ENCODE measurements at regions not wholly inside any gene's neighbourhood (a gene's known extent, or its start where the extent isn't known, plus 50 kb on each side); places are given as distances from the start of the nearest gene placed in this dataset.
A peak's percentile ranks its signal among the peaks of the same experiment; 100 is the strongest.

DNA sequence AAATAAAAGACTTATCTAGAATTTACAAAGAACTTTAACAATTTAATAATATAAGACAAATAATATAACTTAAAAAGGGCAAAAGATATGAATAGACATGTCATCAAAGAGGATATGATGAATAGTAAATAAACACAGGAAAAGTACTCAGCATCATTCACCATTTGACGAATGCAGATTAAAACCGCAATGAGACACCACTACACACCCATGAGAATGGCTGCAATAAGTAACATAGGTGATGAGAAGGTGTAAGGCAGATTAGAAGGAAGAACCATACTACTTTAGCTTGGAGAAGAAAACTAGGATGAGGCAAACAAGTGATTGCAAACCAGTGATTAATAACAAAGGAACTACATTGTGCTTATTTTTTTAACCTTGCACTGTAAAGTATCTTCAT, 152.0 kb downstream of the CYRIA start:
- TF ChIP-seq CTCF (conservative IDR thresholded peaks at IDR 0.05; ENCODE audit: low read depth, low read length): no peak
- no peak overlapping the region for H3K4me3 ChIP-seq (ENCODE audit: low read depth, low read length)
- no peak for DNase-seq (ENCODE audit: low read depth)

DNA sequence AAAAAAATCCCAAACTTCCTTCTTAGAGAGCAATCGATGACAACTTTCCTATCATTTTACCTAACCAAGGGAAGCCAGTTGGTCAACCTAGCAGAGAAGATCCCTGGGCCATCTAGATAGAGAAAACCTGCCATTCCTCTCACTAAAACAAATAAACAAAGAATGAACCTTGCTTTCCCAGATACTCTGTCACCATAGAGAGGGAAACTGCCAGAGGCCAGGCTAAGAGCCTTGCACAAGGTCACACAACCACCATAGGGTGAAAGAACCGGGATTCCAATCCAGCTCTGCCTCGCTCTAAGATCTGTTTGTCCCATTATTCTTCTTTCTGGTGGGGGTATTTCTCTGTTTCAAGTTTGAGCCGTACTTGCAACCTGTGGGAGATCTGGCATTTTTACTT, 154.6 kb downstream of the CYRIA start:
- H3K4me3 ChIP-seq (ENCODE audit: low read depth, low read length): no peak overlapping the region
- TF ChIP-seq CTCF (conservative IDR thresholded peaks at IDR 0.05; ENCODE audit: low read depth, low read length): no peak
- no peak for DNase-seq (ENCODE audit: low read depth)

DNA sequence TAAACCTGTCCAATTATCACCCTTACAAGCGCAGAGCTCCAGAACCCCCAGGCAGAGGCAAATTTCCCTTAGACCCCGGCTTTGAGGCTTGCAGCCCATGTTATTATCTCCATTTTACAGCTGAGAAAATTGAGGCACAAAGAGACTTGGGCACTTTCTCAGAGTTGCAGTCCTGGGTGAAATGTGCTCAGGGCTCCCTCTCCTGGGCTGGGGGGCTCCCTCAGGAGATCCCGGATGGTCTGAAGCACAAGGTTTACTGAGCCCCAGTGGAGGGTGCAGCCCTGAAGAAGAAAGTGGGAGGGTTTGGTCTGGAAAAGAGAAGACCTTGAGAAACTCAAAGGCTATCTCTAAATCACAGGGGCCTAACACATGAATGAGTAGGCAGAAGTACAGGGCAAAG, 156.6 kb downstream of the CYRIA start:
- TF ChIP-seq CTCF (conservative IDR thresholded peaks at IDR 0.05; ENCODE audit: low read depth, low read length): no peak
- DNase-seq (ENCODE audit: low read depth): no peak
- H3K4me3 ChIP-seq (ENCODE audit: low read depth, low read length): no peak overlapping the region

DNA sequence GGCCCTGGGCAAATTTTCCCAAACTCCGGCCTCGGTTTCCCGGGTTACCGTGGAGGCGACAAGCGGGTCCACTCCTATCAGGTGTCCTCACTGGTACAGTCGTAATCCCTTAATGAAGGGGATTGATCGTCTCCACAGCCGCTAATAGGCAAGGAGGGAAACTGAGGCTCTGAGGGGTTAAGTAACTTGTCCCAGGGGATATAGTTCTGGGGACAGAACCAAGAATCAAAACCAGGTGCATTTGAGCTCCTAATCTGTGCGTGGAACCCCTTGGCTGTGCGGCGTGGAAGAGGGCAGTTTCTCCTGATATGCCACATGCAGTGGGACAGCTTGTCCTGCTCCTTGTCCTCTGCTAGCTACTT, 157.2 kb downstream of the CYRIA start:
- DNase-seq (ENCODE audit: low read depth): no peak
- no peak for TF ChIP-seq CTCF (conservative IDR thresholded peaks at IDR 0.05; ENCODE audit: low read depth, low read length)
- H3K4me3 ChIP-seq (ENCODE audit: low read depth, low read length): no peak overlapping the region

- peak; percentile 20 for DNase-seq (ENCODE audit: low read depth)
- peak; percentile 52 for TF ChIP-seq CTCF (conservative IDR thresholded peaks at IDR 0.05; ENCODE audit: low read depth, low read length)
- H3K4me3 ChIP-seq (ENCODE audit: low read depth, low read length): no peak overlapping the region
Measured at GRCh38 chr2:16507655-16508489, 157.8 kb downstream of the CYRIA start.

- H3K4me3 ChIP-seq (ENCODE audit: low read depth, low read length): no peak overlapping the region
- DNase-seq (ENCODE audit: low read depth): no peak
- TF ChIP-seq CTCF (conservative IDR thresholded peaks at IDR 0.05; ENCODE audit: low read depth, low read length): no peak
Measured at GRCh38 chr2:16506366-16506765, 159.3 kb downstream of the CYRIA start.

Data from choroid plexus epithelial cell (primary cell).